Skeletal muscle tissue (tissue), 3 donors: ENCODE measurements at regions not wholly inside any gene's neighbourhood (a gene's known extent, or its start where the extent isn't known, plus 50 kb on each side); places are given as distances from the start of the nearest gene placed in this dataset.

Source experiments
- H3K27ac ChIP-seq: one replicate; pipeline ENCODE4 v1.7.0; 2013; ENCODE audit warnings: mild to moderate bottlenecking, low read depth, low read length, inconsistent platforms
- H3K27me3 ChIP-seq, 3 donors: one replicate each; pipeline ENCODE4 v1.7.0; 2013; ENCODE audit warnings: low read length in 3 of 3; ENCODE audit not compliant: control insufficient read depth in 3 of 3, insufficient read depth in 3 of 3
- H3K36me3 ChIP-seq, 3 donors: one replicate each; pipeline ENCODE4 v1.7.0; 2013; ENCODE audit warnings: low read length in 3 of 3; ENCODE audit not compliant: control insufficient read depth in 3 of 3, insufficient read depth in 3 of 3
- H3K4me1 ChIP-seq, 3 donors: one replicate each; pipeline ENCODE4 v1.7.0; 2013; ENCODE audit warnings: low read length in 3 of 3, mild to moderate bottlenecking in 3 of 3; ENCODE audit not compliant: control insufficient read depth in 3 of 3, insufficient read depth in 3 of 3
- H3K4me3 ChIP-seq, 3 donors: one replicate each; pipeline ENCODE4 v1.7.0; 2013; ENCODE audit warnings: low read length in 3 of 3
- H3K9ac ChIP-seq, 3 donors: one replicate each; pipeline ENCODE4 v1.7.0; 2013; ENCODE audit warnings: low read length in 3 of 3, mild to moderate bottlenecking in 3 of 3, moderate library complexity in 2 of 3, low read depth in 1 of 3
- H3K9me3 ChIP-seq, 3 donors: one replicate each; pipeline ENCODE4 v1.7.0; 2013; ENCODE audit warnings: low read length in 3 of 3; ENCODE audit not compliant: control insufficient read depth in 3 of 3
- donor health status: Osteomylitis.

DNA sequence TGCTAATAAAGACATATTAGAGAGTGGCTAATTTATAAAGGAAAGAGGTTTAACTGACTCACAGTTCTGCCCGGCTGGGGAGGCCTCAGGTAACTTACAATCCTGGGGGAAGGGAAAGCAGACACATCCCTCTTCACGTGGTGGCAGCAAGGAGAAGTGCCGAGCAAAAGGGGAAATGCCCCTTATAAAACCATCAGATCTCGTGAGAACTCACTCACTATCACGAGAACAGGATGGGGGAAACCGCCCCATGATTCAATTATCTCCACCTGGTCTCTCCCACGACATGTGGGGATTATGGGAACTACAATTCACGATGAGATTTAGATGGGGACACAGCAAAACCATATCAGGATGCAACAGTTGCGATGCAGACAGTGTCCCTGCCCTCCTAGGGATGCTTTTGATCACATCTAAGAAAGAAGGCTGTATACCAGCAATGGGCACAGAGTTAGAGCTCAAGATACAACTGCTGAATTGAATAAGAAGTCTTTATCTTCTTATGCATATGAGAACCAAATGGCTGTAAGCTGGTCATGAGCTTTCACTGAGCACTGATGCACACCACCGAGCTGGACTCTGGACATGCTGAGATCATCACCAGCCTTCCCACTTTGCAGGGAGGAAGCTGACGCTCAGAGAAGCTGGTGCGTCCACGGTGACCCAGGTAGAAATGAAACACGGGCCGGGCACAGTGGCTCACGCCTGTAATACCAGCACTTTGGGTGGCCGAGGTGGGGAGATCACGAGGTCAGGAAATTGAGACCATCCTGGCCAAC lies 255.2 kb downstream of the MN1 start:
- H3K9ac ChIP-seq = no peak overlapping the region
- no peaks in the 10 kb centered on the region for H3K36me3 ChIP-seq
- H3K4me1 ChIP-seq = peaks cover 3 to 8% (median 3%) of the 10 kb centered on the region in 3 donors
- no peaks in the 10 kb centered on the region for H3K9me3 ChIP-seq
- H3K4me3 ChIP-seq = no peak overlapping the region
- peaks cover 0 to 14% (median 0%) of the 10 kb centered on the region in 3 donors for H3K27me3 ChIP-seq
- no peak overlapping the region for H3K27ac ChIP-seq

GRCh38 chr22:27551402-27551801 lies 250.2 kb downstream of the MN1 start:
- Histone ChIP-seq H3K36me3 (no peaks in the 10 kb centered on the region), H3K9ac (no peak overlapping the region), H3K4me3 (no peak overlapping the region), H3K4me1 (no peaks in the 10 kb centered on the region), H3K27me3 (no peaks in the 10 kb centered on the region), H3K27ac (no peak overlapping the region), H3K9me3 (no peaks in the 10 kb centered on the region)

DNA sequence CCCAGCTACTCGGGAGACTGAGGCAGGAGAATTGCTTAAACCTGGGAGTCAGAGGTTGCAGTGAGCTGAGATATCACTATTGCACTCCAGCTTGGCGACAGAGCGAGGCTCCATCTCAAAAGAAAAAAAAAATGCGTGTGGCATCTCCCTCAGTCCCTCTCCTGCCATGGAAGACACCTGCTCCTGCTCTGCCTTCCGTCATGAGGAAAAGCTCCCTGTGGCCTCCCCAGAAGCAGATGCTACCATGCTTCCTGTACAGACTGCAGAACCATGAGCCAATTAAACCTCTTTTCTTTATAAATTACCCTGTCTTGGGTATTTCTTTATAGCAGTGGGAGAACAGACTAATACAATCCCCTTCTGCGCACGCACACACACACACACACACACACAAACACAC lies 249.4 kb downstream of the MN1 start:
- no peaks in the 10 kb centered on the region for H3K9me3 ChIP-seq
- no peaks in the 10 kb centered on the region for H3K27me3 ChIP-seq
- no peaks in the 10 kb centered on the region for H3K4me1 ChIP-seq
- H3K4me3 ChIP-seq = no peak overlapping the region
- H3K27ac ChIP-seq = no peak overlapping the region
- H3K36me3 ChIP-seq = no peaks in the 10 kb centered on the region
- H3K9ac ChIP-seq = no peak overlapping the region

DNA sequence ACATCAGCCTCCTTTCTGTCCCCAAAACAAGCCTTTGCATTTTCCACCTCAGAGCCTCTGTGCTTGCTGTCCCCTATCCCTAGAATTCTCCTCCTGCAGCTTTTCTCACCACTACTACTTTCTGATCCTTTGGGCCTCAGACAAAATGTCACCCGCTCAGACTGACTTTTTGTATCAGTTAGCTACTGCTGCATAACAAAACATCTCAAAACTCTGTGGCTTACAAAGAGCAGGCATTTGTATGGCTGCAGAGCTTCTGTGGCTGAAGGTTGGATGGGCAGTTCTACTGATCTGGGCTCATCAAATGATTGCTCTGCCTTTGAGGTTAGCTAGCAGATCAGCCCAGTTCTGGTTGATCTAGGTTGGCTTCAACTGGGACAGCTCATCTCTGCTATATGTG lies 248.7 kb downstream of the MN1 start:
- no peaks in the 10 kb centered on the region for H3K27me3 ChIP-seq
- H3K27ac ChIP-seq = no peak overlapping the region
- H3K9me3 ChIP-seq = no peaks in the 10 kb centered on the region
- no peak overlapping the region for H3K4me3 ChIP-seq
- H3K9ac ChIP-seq = no peak overlapping the region
- no peaks in the 10 kb centered on the region for H3K36me3 ChIP-seq
- H3K4me1 ChIP-seq = no peaks in the 10 kb centered on the region

DNA sequence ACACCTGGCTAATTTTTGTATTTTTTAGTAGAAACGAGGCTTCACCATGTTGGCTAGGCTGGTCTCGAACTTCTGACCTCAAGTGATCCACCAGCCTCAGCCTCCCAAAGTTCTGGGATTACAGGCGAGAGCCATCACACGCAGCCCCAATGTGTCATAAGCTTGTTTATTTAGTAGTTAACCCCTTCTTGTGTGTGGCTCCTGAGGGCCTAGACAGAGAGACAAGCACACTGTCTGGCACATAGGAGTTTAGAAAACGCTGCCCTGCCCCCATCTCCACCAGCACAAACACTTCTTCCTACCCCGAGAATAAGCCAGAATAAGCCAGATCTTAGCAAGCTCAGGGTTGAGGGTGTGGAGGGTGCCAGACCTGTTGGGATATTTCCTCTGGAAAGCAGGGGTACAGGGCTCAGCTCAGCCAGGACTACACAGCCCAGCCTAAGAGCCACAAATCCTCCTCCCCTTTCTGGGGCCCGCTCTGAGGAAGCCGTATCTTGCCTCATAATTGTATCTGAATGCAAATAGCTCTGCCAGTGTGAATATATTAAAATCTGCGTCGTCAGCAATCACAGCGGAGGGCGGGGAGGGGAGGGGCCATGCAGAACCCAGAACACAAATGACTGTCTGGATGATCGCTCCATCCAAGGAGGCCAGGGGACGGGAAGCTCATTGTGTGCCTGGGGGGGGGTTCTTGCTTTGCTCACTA lies 247.3 kb downstream of the MN1 start:
- no peaks in the 10 kb centered on the region for H3K4me1 ChIP-seq
- no peak overlapping the region for H3K9ac ChIP-seq
- no peaks in the 10 kb centered on the region for H3K27me3 ChIP-seq
- no peaks in the 10 kb centered on the region for H3K9me3 ChIP-seq
- H3K36me3 ChIP-seq = no peaks in the 10 kb centered on the region
- H3K4me3 ChIP-seq = no peak overlapping the region
- H3K27ac ChIP-seq = no peak overlapping the region

DNA sequence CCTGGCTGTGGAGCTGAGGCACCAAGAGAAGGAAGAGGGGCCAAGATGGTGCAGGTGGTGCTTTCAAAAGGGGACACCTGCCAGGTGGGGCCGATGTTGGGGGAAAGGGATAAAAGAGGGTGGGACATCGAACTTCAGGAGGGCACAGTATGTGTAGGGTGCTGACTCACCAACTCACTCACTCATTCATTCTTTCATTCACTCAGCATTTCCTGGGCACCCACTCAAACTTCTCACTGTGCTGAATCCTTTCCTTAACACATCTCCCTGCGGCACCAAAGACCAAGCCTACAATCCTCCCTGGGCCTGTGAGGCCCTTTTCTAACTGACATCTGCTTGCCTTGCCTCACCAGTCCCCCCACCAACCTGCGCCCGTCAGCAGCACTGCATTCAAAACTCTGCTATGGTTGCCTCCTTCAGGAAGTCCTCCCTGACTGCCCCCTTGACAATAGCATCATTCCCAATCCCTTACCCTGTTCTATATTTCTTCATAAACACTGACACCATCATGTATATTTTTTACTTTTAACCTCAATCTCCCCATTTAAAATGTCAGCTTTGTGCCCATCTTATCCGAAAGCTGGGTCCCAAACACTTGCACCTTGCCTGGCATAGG lies 246.6 kb downstream of the MN1 start:
- H3K4me1 ChIP-seq = no peaks in the 10 kb centered on the region
- H3K9me3 ChIP-seq = no peaks in the 10 kb centered on the region
- H3K9ac ChIP-seq = no peak overlapping the region
- H3K27ac ChIP-seq = no peak overlapping the region
- no peak overlapping the region for H3K4me3 ChIP-seq
- H3K36me3 ChIP-seq = no peaks in the 10 kb centered on the region
- no peaks in the 10 kb centered on the region for H3K27me3 ChIP-seq

- Histone ChIP-seq H3K9ac (no peak overlapping the region), H3K4me3 (no peak overlapping the region), H3K27ac (no peak overlapping the region), H3K9me3 (no peaks in the 10 kb centered on the region), H3K4me1 (no peaks in the 10 kb centered on the region), H3K27me3 (no peaks in the 10 kb centered on the region), H3K36me3 (no peaks in the 10 kb centered on the region)
Observed at GRCh38 chr22:27556371-27556770, 245.2 kb downstream of the MN1 start.

DNA sequence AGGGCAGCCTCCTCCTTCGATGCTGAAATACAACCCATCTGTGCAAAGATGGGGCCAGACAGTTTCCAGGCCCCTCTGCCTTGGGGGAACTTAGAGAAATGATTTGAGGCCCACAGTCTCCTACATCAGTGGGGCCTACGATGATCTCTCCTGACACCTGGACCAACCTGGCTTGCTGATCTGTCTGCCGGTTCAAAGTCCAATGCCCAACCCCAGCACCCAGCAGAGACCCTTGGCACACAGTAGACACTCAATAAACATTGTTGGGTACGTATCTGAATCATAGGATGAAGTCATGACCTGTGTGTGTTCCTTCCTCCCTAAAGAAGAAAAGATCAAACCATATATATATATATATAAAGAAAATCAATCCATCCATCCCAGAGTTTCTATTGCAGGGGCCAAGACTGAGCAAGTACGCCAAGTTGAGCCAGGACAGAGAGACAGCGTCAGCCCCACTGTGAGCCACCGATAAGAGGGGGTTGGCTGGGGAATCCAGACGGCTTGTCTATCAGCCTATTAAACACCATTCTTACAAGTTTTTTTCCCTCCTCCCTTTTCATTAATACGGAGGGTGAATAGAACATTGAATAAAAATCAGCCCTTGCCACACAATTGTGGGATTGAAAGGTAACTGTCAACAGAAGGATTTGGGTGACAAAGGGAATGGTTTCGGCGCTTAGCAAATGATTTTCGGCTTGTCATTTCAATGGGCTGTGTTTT lies 244.1 kb downstream of the MN1 start:
- H3K36me3 ChIP-seq = no peaks in the 10 kb centered on the region
- no peak overlapping the region for H3K27ac ChIP-seq
- H3K9me3 ChIP-seq = no peaks in the 10 kb centered on the region
- no peak overlapping the region for H3K4me3 ChIP-seq
- no peak overlapping the region for H3K9ac ChIP-seq
- H3K4me1 ChIP-seq = no peaks in the 10 kb centered on the region
- H3K27me3 ChIP-seq = peaks cover 0 to 1% (median 0%) of the 10 kb centered on the region in 3 donors

GRCh38 chr22:27558658-27559371 lies 242.7 kb downstream of the MN1 start:
- H3K27me3 ChIP-seq = peaks cover 0 to 6% (median 0%) of the 10 kb centered on the region in 3 donors
- H3K9ac ChIP-seq = no peak overlapping the region
- H3K4me1 ChIP-seq = no peaks in the 10 kb centered on the region
- H3K4me3 ChIP-seq = no peak overlapping the region
- H3K36me3 ChIP-seq = no peaks in the 10 kb centered on the region
- no peak overlapping the region for H3K27ac ChIP-seq
- H3K9me3 ChIP-seq = no peaks in the 10 kb centered on the region
